MCF 10A (cell line): ENCODE measurements at regions not wholly inside any gene's neighbourhood (a gene's known extent, or its start where the extent isn't known, plus 50 kb on each side); places are given as distances from the start of the nearest gene placed in this dataset.

Experiments used
- BruUV-seq: library from RNA; stranded (reverse); fragments of 400-500 nt; replicated peaks from 2 replicates; lab custom pipeline; 2021; lab: Mats Ljungman, UMichigan
- CTCF ChIA-PET: fragments of 300-600 bp; sonication (Branson Sonifier 250); formaldehyde crosslinking; extraction: SDS; loops from one replicate; lab custom pipeline; 2021; ENCODE audit warnings: antibody characterized with exemption, inconsistent platforms; lab: Yijun Ruan, JAX
- POLR2A ChIA-PET: fragments of 300-600, 350-650 bp; sonication (Branson Sonifier 250); formaldehyde crosslinking; extraction: SDS; loops from one replicate; lab custom pipeline; 2020; ENCODE audit warnings: antibody characterized with exemption, inconsistent platforms; lab: Yijun Ruan, JAX
- DNase-seq: peaks from one replicate; pipeline ENCODE4 v3.0.0-alpha.2; 2018; ENCODE audit not compliant: unreplicated experiment
- H3K27ac Mint-ChIP-seq: one replicate; pipeline ENCODE4 v1.8.0; 2022; ENCODE audit warnings: mild to moderate bottlenecking, low read depth, mixed read lengths; ENCODE audit not compliant: unreplicated experiment
- H3K27me3 Mint-ChIP-seq: one replicate; pipeline ENCODE4 v1.8.0; 2022; ENCODE audit warnings: mixed read lengths; ENCODE audit not compliant: insufficient read depth, unreplicated experiment
- H3K36me3 Mint-ChIP-seq: one replicate; pipeline ENCODE4 v1.8.0; 2022; ENCODE audit warnings: mild to moderate bottlenecking, moderate library complexity, mixed read lengths; ENCODE audit not compliant: insufficient read depth, unreplicated experiment
- H3K4me1 Mint-ChIP-seq: one replicate; pipeline ENCODE4 v1.8.0; 2022; ENCODE audit warnings: mixed read lengths; ENCODE audit not compliant: insufficient read depth, unreplicated experiment
- H3K4me3 Mint-ChIP-seq: one replicate; pipeline ENCODE4 v1.8.0; 2022; ENCODE audit warnings: mild to moderate bottlenecking, moderate library complexity, mixed read lengths; ENCODE audit not compliant: unreplicated experiment
- H3K9me3 Mint-ChIP-seq: one replicate; pipeline ENCODE4 v1.8.0; 2022; ENCODE audit warnings: mixed read lengths; ENCODE audit not compliant: unreplicated experiment
- intact Hi-C: fragments of 100-400 bp; cut with micrococcal nuclease; formaldehyde crosslinking; loops from 2 replicates; pipeline ENCODE4 v1.14.1; 2022
- TF ChIP-seq, protein P1 (sequence below): fragments of 200-600 bp; IDR thresholded peaks from one replicate; pipeline ENCODE4 v1.8.0; 2022; ENCODE audit warnings: antibody characterized with exemption, mild to moderate bottlenecking; ENCODE audit not compliant: unreplicated experiment

GRCh38 chr11:100459811-100460210, 227.3 kb upstream of the ARHGAP42 start:
- H3K36me3 Mint-ChIP-seq = no peaks in the 10 kb centered on the region
- DNase-seq = no peak
- ChIA-PET POLR2A (no interaction called here), CTCF (no interaction called here)
- H3K9me3 Mint-ChIP-seq = peaks cover 9% of the 10 kb centered on the region
- no peak overlapping the region for H3K4me3 Mint-ChIP-seq
- BruUV-seq = no TSS peak
- intact Hi-C loops = no loop called here
- no peak overlapping the region for H3K27ac Mint-ChIP-seq
- TF ChIP-seq, protein P1, sequence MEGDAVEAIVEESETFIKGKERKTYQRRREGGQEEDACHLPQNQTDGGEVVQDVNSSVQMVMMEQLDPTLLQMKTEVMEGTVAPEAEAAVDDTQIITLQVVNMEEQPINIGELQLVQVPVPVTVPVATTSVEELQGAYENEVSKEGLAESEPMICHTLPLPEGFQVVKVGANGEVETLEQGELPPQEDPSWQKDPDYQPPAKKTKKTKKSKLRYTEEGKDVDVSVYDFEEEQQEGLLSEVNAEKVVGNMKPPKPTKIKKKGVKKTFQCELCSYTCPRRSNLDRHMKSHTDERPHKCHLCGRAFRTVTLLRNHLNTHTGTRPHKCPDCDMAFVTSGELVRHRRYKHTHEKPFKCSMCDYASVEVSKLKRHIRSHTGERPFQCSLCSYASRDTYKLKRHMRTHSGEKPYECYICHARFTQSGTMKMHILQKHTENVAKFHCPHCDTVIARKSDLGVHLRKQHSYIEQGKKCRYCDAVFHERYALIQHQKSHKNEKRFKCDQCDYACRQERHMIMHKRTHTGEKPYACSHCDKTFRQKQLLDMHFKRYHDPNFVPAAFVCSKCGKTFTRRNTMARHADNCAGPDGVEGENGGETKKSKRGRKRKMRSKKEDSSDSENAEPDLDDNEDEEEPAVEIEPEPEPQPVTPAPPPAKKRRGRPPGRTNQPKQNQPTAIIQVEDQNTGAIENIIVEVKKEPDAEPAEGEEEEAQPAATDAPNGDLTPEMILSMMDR = no peak
- H3K4me1 Mint-ChIP-seq = no peaks in the 10 kb centered on the region
- no peaks in the 10 kb centered on the region for H3K27me3 Mint-ChIP-seq

- TF ChIP-seq, protein P1 = no peak
- Mint-ChIP-seq H3K4me1 (no peaks in the 10 kb centered on the region), H3K27me3 (no peaks in the 10 kb centered on the region), H3K27ac (no peak overlapping the region), H3K36me3 (no peaks in the 10 kb centered on the region), H3K9me3 (peaks cover 9% of the 10 kb centered on the region), H3K4me3 (no peak overlapping the region)
- intact Hi-C loops = no loop called here
- DNase-seq = no peak
- CTCF ChIA-PET = no interaction called here
- POLR2A ChIA-PET = no interaction called here
- no TSS peak for BruUV-seq
Observed at GRCh38 chr11:100460426-100460825, 226.7 kb upstream of the ARHGAP42 start.

DNA sequence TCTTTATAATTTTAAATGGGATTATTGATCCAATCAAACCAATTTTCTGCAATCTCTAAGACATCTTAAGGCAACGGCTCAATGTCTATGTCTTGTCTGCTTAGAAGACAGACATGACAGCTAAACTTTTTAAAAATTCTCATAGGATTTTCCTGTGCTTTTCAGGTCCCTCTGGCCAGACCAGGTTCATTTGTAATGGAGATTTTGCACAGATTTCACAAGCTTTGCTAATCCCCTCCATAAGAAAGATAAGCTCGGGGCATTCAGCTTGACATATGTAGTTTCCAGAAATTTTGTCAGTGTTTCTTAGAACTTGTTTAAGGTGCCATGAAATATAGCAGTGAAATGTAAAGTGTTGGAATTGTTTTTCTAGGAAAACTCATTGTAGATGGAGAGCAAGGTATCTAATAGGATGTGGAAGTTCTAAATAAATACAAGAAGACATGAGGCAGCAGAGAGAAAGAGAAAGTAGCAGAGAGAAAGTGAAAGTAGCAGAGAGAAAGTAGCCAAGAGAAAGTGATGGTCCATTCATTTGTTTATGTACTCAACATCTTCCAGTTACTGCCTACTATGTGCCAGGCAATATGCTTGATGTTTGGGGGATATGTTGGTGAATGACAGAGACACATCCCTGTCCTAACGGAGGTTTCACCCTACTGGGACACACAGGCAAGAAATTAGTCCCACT, 219.1 kb upstream of the ARHGAP42 start:
- Mint-ChIP-seq H3K4me1 (no peaks in the 10 kb centered on the region), H3K4me3 (no peak overlapping the region), H3K27ac (no peak overlapping the region), H3K36me3 (no peaks in the 10 kb centered on the region), H3K9me3 (no peaks in the 10 kb centered on the region), H3K27me3 (peaks cover 11% of the 10 kb centered on the region)
- ChIA-PET CTCF (interaction anchor here (0.6 kb wide), 1 partner anchor 436 kb away, joined by 3 read pairs; no protein-coding TSS in a partner anchor), POLR2A (no interaction called here)
- intact Hi-C loops = no loop called here
- TF ChIP-seq, protein P1 = no peak
- BruUV-seq = no TSS peak
- no peak for DNase-seq

GRCh38 chr11:100469835-100470234, 217.3 kb upstream of the ARHGAP42 start:
- Mint-ChIP-seq H3K4me3 (no peak overlapping the region), H3K27ac (no peak overlapping the region), H3K36me3 (no peaks in the 10 kb centered on the region), H3K4me1 (no peaks in the 10 kb centered on the region), H3K27me3 (peaks cover 11% of the 10 kb centered on the region), H3K9me3 (no peaks in the 10 kb centered on the region)
- BruUV-seq = no TSS peak
- CTCF ChIA-PET = no interaction called here
- TF ChIP-seq, protein P1 = no peak
- intact Hi-C loops = no loop called here
- DNase-seq = no peak
- POLR2A ChIA-PET = interaction anchor here (0.6 kb wide), 1 partner anchor 277 kb away, joined by 3 read pairs; no protein-coding TSS in a partner anchor
